ENCODE measurements at regions not wholly inside any gene's neighbourhood (a gene's known extent, or its start where the extent isn't known, plus 50 kb on each side); places are given as distances from the start of the nearest gene placed in this dataset.

DNA sequence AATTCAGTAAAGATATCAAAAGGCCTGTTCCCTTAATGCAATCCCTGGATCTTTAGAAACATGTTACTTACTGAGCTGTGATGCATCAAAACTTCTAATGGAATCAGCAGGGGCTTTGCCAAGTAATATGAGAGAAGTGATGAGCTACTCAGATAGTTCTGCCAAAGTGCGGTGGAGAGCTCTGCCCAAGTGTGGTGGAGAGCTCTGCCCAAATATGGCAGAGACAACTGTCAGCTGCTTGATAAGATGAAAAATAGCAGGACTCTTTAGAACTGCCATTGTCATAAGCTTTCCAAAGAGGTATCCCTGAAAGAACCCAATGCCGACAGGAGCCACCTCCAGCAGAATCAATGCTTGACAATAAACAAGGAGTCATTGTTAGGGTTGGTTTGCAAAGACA lies 167.9 kb upstream of the SLC39A10 start:
- DNase-seq = no peak
- Histone ChIP-seq H3K4me1 (ENCODE audit: control insufficient read depth, insufficient read depth, low read length, poor library complexity, severe bottlenecking) (peaks cover 6% of the 10 kb centered on the region), H3K27ac (ENCODE audit: insufficient read depth, low read length, poor library complexity, severe bottlenecking) (no peak overlapping the region)

DNA sequence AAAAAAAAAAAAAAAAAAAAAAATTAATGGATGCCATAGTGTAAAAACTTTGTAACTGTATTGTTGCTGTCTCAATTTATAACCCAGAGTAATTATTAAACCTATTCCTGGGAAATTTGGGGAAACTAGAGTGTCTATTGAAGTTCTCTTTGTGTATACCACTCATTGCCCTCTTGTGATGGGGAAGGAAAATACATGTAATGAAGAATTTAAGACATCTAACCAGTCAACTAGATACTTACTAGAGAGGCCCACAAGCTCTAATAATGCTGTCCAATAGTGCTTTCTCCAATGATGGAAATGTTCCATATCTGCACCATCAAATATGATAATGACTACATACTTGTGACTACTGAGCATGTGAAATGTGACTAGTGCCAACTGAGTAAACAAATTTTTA lies 168.5 kb upstream of the SLC39A10 start:
- Histone ChIP-seq H3K4me3 (ENCODE audit: insufficient read depth, low read depth, low read length, poor library complexity, severe bottlenecking) (no peak overlapping the region), H3K27me3 (replicated peaks; ENCODE audit: control insufficient read depth, insufficient read depth, low read length, poor library complexity, severe bottlenecking) (no peaks in the 10 kb centered on the region), H3K27ac (ENCODE audit: insufficient read depth, low read length, poor library complexity, severe bottlenecking) (no peak overlapping the region), H3K4me1 (ENCODE audit: control insufficient read depth, insufficient read depth, low read length, poor library complexity, severe bottlenecking) (peaks cover 6% of the 10 kb centered on the region), H3K36me3 (ENCODE audit: control insufficient read depth, insufficient read depth, low read length) (no peaks in the 10 kb centered on the region), H3K9me3 (ENCODE audit: control insufficient read depth, low read length) (no peaks in the 10 kb centered on the region)
- no peak for DNase-seq

More for the DNA sequence above, 167.9 kb upstream of the SLC39A10 start:
- H3K36me3 ChIP-seq (ENCODE audit: control insufficient read depth, insufficient read depth, low read length) = no peaks in the 10 kb centered on the region
- no peaks in the 10 kb centered on the region for H3K27me3 ChIP-seq (replicated peaks; ENCODE audit: control insufficient read depth, insufficient read depth, low read length, poor library complexity, severe bottlenecking)
- H3K9me3 ChIP-seq (ENCODE audit: control insufficient read depth, low read length) = no peaks in the 10 kb centered on the region
- no peak overlapping the region for H3K4me3 ChIP-seq (ENCODE audit: insufficient read depth, low read depth, low read length, poor library complexity, severe bottlenecking)

DNA sequence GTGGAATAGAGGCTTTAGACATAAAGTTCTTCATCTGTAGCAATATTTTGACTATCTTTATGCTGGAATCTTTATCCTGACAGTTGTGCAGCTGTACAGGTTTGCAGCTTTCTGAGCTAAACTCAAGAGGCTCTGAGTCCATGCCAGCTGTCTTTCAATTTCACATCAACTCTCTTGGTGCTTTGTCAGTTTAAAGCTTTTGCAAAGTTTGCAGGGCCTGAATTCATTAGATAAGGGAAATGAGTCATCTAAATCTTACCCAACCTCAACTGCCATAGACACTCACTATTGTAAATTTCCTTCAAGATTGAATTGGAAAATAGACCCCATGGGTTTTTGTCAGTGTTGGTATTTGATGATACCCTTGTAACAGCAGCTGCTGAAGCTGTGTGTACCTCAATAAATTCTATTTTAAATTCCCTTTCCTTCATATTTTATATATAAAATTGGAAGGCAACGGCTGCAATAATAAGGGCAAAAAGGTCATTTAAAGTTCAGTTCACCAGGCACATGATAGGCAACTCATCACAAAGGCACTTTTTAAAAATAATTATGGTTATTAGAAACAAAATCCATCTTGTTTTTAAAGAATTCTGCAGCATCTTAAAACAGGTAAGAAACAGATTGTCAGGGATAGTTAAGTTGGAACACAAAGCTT lies 169.9 kb upstream of the SLC39A10 start:
- DNase-seq = no peak
- H3K4me3 ChIP-seq (ENCODE audit: insufficient read depth, low read depth, low read length, poor library complexity, severe bottlenecking) = no peak overlapping the region
- H3K27me3 ChIP-seq (replicated peaks; ENCODE audit: control insufficient read depth, insufficient read depth, low read length, poor library complexity, severe bottlenecking) = no peaks in the 10 kb centered on the region
- peaks cover 6% of the 10 kb centered on the region for H3K4me1 ChIP-seq (ENCODE audit: control insufficient read depth, insufficient read depth, low read length, poor library complexity, severe bottlenecking)
- H3K27ac ChIP-seq (ENCODE audit: insufficient read depth, low read length, poor library complexity, severe bottlenecking) = no peak overlapping the region
- no peaks in the 10 kb centered on the region for H3K9me3 ChIP-seq (ENCODE audit: control insufficient read depth, low read length)
- no peaks in the 10 kb centered on the region for H3K36me3 ChIP-seq (ENCODE audit: control insufficient read depth, insufficient read depth, low read length)

DNA sequence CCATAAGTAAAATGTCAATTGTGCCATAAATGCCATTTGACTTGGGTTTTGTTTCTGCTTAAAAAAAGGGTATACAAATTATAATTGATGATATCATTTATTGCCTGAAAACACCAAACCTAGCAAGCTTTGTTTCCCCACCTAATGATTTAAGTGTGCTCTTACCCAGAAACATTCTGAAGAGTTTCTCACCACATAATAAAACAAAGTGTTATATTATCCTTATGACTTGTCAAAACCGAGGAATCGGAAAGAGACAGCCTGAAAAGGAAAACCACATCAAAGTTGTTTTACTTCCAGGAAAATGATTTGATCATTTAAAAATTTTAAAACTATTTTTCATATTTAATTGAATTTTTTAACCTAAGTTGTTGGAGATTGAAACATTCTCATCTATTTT lies 170.5 kb upstream of the SLC39A10 start:
- H3K36me3 ChIP-seq (ENCODE audit: control insufficient read depth, insufficient read depth, low read length) = no peaks in the 10 kb centered on the region
- no peaks in the 10 kb centered on the region for H3K9me3 ChIP-seq (ENCODE audit: control insufficient read depth, low read length)
- H3K4me3 ChIP-seq (ENCODE audit: insufficient read depth, low read depth, low read length, poor library complexity, severe bottlenecking) = no peak overlapping the region
- H3K27me3 ChIP-seq (replicated peaks; ENCODE audit: control insufficient read depth, insufficient read depth, low read length, poor library complexity, severe bottlenecking) = no peaks in the 10 kb centered on the region
- H3K4me1 ChIP-seq (ENCODE audit: control insufficient read depth, insufficient read depth, low read length, poor library complexity, severe bottlenecking) = peaks cover 6% of the 10 kb centered on the region
- no peak for DNase-seq
- no peak overlapping the region for H3K27ac ChIP-seq (ENCODE audit: insufficient read depth, low read length, poor library complexity, severe bottlenecking)

DNA sequence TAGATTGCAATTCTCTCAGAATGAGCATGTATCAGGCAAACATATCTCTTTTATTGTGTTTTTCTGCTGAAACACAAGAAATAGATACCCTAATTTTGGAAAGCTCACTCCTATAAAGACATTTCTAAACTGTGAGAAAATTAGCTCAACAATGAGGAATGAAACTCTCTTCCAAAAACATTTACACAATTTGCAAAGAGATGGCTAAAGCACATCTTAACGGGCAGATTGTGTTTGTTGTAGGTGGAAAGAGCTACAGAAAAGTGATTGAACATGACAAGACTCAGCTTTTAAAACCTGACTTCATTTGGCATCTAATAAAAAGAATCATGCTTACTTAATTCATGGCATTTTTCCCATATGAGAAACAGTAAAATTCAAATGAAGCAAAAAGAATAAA lies 175.0 kb upstream of the SLC39A10 start:
- no peak for DNase-seq
- Histone ChIP-seq H3K27me3 (replicated peaks; ENCODE audit: control insufficient read depth, insufficient read depth, low read length, poor library complexity, severe bottlenecking) (no peaks in the 10 kb centered on the region), H3K27ac (ENCODE audit: insufficient read depth, low read length, poor library complexity, severe bottlenecking) (no peak overlapping the region), H3K36me3 (ENCODE audit: control insufficient read depth, insufficient read depth, low read length) (no peaks in the 10 kb centered on the region), H3K4me3 (ENCODE audit: insufficient read depth, low read depth, low read length, poor library complexity, severe bottlenecking) (no peak overlapping the region), H3K9me3 (ENCODE audit: control insufficient read depth, low read length) (no peaks in the 10 kb centered on the region), H3K4me1 (ENCODE audit: control insufficient read depth, insufficient read depth, low read length, poor library complexity, severe bottlenecking) (peaks cover 3% of the 10 kb centered on the region)

DNA sequence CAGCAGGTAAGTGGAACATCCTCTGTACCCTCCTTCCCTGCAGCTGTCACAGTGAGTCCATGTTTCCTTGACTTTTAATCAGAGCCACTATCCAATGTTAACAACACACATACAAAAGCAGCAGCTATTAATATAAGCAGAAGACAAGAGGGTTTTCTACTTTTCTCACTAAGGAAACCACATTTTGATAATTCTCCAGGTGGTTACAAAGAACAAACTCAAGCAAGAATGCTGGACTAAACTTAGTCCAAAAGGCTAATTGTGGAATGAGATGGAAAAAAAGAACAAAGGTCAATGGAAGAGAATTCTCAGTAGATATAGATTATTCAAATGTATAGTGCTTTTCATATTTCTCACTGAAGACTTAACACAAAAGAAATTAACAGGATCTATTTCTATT lies 176.9 kb upstream of the SLC39A10 start:
- Histone ChIP-seq H3K27ac (ENCODE audit: insufficient read depth, low read length, poor library complexity, severe bottlenecking) (no peak overlapping the region), H3K27me3 (replicated peaks; ENCODE audit: control insufficient read depth, insufficient read depth, low read length, poor library complexity, severe bottlenecking) (no peaks in the 10 kb centered on the region), H3K4me3 (ENCODE audit: insufficient read depth, low read depth, low read length, poor library complexity, severe bottlenecking) (no peak overlapping the region), H3K36me3 (ENCODE audit: control insufficient read depth, insufficient read depth, low read length) (no peaks in the 10 kb centered on the region), H3K9me3 (ENCODE audit: control insufficient read depth, low read length) (no peaks in the 10 kb centered on the region), H3K4me1 (ENCODE audit: control insufficient read depth, insufficient read depth, low read length, poor library complexity, severe bottlenecking) (no peaks in the 10 kb centered on the region)
- no peak for DNase-seq

DNA sequence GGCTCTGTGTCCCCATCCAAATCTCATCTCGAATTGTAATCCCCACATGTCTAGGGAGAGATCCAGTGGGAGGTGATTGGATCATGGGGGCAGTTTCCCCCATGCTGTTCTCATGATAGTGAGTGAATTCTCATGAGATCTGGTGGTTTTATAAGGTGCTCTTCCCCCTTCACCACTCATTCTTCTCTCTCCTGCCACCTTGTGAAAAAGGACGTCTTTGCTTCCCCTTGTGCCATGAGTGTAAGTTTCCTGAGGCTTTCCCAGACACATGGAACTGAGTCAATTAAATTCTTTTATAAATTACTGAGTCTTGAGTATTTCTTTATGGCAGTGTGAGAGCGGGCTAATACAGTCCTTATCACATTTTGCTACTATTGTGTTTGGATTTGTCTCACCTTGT lies 177.6 kb upstream of the SLC39A10 start:
- no peak for DNase-seq
- H3K27me3 ChIP-seq (replicated peaks; ENCODE audit: control insufficient read depth, insufficient read depth, low read length, poor library complexity, severe bottlenecking) = no peaks in the 10 kb centered on the region
- no peaks in the 10 kb centered on the region for H3K36me3 ChIP-seq (ENCODE audit: control insufficient read depth, insufficient read depth, low read length)
- no peak overlapping the region for H3K27ac ChIP-seq (ENCODE audit: insufficient read depth, low read length, poor library complexity, severe bottlenecking)
- H3K9me3 ChIP-seq (ENCODE audit: control insufficient read depth, low read length) = no peaks in the 10 kb centered on the region
- no peak overlapping the region for H3K4me3 ChIP-seq (ENCODE audit: insufficient read depth, low read depth, low read length, poor library complexity, severe bottlenecking)
- no peaks in the 10 kb centered on the region for H3K4me1 ChIP-seq (ENCODE audit: control insufficient read depth, insufficient read depth, low read length, poor library complexity, severe bottlenecking)

DNA sequence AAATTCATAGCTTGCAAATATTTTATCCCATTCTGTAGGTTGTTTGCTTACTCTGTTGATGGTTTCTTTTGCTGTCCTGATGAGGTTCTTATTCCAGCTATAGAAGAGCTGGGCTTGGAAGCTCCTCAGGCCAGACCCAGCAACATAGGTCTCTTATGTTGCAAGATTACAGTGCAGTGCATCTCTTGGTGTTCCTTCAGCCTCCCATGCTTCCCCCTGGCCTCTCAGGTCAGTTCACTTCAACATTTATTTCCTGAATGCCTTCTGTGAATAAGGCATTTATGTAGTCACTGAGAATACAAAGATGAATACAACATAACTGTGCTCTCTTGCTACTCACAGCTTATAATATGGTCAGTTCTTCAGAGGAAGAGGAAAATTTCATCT lies 179.0 kb upstream of the SLC39A10 start:
- Histone ChIP-seq H3K36me3 (ENCODE audit: control insufficient read depth, insufficient read depth, low read length) (no peaks in the 10 kb centered on the region), H3K4me1 (ENCODE audit: control insufficient read depth, insufficient read depth, low read length, poor library complexity, severe bottlenecking) (no peaks in the 10 kb centered on the region), H3K4me3 (ENCODE audit: insufficient read depth, low read depth, low read length, poor library complexity, severe bottlenecking) (no peak overlapping the region), H3K27ac (ENCODE audit: insufficient read depth, low read length, poor library complexity, severe bottlenecking) (no peak overlapping the region), H3K9me3 (ENCODE audit: control insufficient read depth, low read length) (no peaks in the 10 kb centered on the region), H3K27me3 (replicated peaks; ENCODE audit: control insufficient read depth, insufficient read depth, low read length, poor library complexity, severe bottlenecking) (no peaks in the 10 kb centered on the region)
- DNase-seq = no peak

DNA sequence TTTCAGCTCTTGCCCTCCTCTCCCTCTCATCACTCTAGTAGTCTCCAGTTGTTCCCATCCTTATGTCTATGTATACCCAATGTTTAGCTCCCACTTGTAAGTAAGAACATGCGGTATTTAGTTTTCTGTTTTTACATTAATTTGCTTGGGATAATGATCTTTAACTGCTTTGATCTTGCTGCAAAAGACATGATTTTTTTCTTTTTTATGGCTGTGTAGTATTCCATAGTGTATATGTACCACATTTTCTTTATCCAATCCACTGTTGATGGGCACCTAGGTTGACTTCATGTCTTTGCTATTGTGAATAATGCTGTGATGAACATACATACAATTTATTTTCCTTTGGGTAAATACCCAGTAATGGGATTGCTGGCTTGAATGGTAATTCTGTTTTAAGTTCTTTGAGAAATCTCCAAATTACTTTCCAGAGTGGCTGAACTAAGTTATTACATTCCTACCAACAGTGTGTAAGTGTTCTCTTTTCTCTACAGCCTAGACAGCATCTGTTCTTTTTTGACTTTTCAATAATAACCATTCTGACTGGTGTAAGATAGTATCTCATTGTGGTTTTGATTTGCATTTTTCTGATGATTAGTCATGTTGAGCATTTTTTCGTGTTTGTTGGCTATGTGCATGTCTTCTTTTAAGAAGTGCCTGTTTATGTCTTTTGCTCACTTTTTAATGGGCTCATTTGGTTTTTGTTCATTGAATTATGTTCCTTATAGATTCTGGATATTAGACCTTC lies 179.6 kb upstream of the SLC39A10 start:
- DNase-seq = no peak
- H3K36me3 ChIP-seq (ENCODE audit: control insufficient read depth, insufficient read depth, low read length) = no peaks in the 10 kb centered on the region
- H3K4me1 ChIP-seq (ENCODE audit: control insufficient read depth, insufficient read depth, low read length, poor library complexity, severe bottlenecking) = no peaks in the 10 kb centered on the region
- no peak overlapping the region for H3K4me3 ChIP-seq (ENCODE audit: insufficient read depth, low read depth, low read length, poor library complexity, severe bottlenecking)
- no peaks in the 10 kb centered on the region for H3K27me3 ChIP-seq (replicated peaks; ENCODE audit: control insufficient read depth, insufficient read depth, low read length, poor library complexity, severe bottlenecking)
- H3K9me3 ChIP-seq (ENCODE audit: control insufficient read depth, low read length) = no peaks in the 10 kb centered on the region
- no peak overlapping the region for H3K27ac ChIP-seq (ENCODE audit: insufficient read depth, low read length, poor library complexity, severe bottlenecking)

DNA sequence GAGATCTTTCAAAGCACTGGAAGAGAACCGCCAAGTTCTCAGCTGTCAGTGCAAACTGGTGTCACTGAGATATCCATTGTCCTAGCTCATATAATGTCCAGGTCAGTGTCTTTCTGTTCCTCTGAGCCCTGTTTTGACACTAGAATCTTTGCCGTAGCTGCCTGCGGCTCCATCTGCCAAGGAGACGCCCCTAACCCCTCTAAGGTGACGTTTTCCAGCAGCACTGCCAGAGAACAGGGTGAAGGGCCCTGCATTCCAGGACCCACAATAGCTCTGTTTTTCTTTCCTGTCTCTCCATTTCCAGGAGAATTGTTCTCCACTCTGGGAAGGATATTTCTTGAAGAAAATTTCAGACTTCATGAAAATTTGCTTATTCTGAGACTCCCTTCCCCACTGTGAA lies 181.7 kb upstream of the SLC39A10 start:
- Histone ChIP-seq H3K27me3 (replicated peaks; ENCODE audit: control insufficient read depth, insufficient read depth, low read length, poor library complexity, severe bottlenecking) (no peaks in the 10 kb centered on the region), H3K9me3 (ENCODE audit: control insufficient read depth, low read length) (no peaks in the 10 kb centered on the region), H3K4me1 (ENCODE audit: control insufficient read depth, insufficient read depth, low read length, poor library complexity, severe bottlenecking) (no peaks in the 10 kb centered on the region), H3K4me3 (ENCODE audit: insufficient read depth, low read depth, low read length, poor library complexity, severe bottlenecking) (no peak overlapping the region), H3K36me3 (ENCODE audit: control insufficient read depth, insufficient read depth, low read length) (no peaks in the 10 kb centered on the region), H3K27ac (ENCODE audit: insufficient read depth, low read length, poor library complexity, severe bottlenecking) (no peak overlapping the region)
- DNase-seq = no peak
